ENCODE measurements at regions not wholly inside any gene's neighbourhood (a gene's known extent, or its start where the extent isn't known, plus 50 kb on each side); places are given as distances from the start of the nearest gene placed in this dataset.

GRCh38 chr4:111601671-111602070 is 543.6 kb upstream of the FAM241A start:
- POLR2A ChIA-PET, result no interaction called here
- no TSS peak for BruUV-seq (replicated peaks)
- H3K9me3 ChIP-seq (replicated peaks; ENCODE audit: control insufficient read depth, insufficient read depth, low read length), result no peaks in the 10 kb centered on the region
- no peaks in the 10 kb centered on the region for H3K9me1 ChIP-seq (replicated peaks; ENCODE audit: control insufficient read depth, extremely low read depth, insufficient read depth, low read length)
- no peak overlapping the region for H3K4me2 ChIP-seq (ENCODE audit: insufficient read depth, low read length)
- H3K4me1 ChIP-seq (ENCODE audit: control insufficient read depth, extremely low read depth, insufficient read depth, low read length), result no peaks in the 10 kb centered on the region
- no peak overlapping the region for H3K27ac ChIP-seq (ENCODE audit: insufficient read depth, low read depth, low read length)
- dilution Hi-C loops (cut with MboI; ENCODE audit: extremely low pct_ligation_motif_present, low sequenced_read_pairs), result no loop called here
- no peak for TF ChIP-seq MAX (IDR thresholded peaks at IDR 0.05; ENCODE audit: insufficient read depth, insufficient read length)
- no peak for TF ChIP-seq FOS (IDR thresholded peaks at IDR 0.05; ENCODE audit: borderline replicate concordance, insufficient read depth, low read length)
- TF ChIP-seq POLR2A (IDR thresholded peaks at IDR 0.05; ENCODE audit: low read depth, low read length), result no peak
- TF ChIP-seq GATA2 (IDR thresholded peaks at IDR 0.05; ENCODE audit: insufficient read depth, insufficient read length, low read depth, low read length), result no peak
- TF ChIP-seq MYC (IDR thresholded peaks at IDR 0.05; ENCODE audit: low read depth, low read length), result no peak
- TF ChIP-seq, protein P1, sequence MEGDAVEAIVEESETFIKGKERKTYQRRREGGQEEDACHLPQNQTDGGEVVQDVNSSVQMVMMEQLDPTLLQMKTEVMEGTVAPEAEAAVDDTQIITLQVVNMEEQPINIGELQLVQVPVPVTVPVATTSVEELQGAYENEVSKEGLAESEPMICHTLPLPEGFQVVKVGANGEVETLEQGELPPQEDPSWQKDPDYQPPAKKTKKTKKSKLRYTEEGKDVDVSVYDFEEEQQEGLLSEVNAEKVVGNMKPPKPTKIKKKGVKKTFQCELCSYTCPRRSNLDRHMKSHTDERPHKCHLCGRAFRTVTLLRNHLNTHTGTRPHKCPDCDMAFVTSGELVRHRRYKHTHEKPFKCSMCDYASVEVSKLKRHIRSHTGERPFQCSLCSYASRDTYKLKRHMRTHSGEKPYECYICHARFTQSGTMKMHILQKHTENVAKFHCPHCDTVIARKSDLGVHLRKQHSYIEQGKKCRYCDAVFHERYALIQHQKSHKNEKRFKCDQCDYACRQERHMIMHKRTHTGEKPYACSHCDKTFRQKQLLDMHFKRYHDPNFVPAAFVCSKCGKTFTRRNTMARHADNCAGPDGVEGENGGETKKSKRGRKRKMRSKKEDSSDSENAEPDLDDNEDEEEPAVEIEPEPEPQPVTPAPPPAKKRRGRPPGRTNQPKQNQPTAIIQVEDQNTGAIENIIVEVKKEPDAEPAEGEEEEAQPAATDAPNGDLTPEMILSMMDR (IDR thresholded peaks at IDR 0.05; ENCODE audit: extremely low read depth in 1 of 2, insufficient read depth in 1 of 2, low read depth in 1 of 2, low read length in 2 of 2), result no peak
- no peak for TF ChIP-seq JUN (IDR thresholded peaks at IDR 0.05; ENCODE audit: borderline replicate concordance, insufficient read depth, insufficient read length, low read depth)
- TF ChIP-seq POLR2AphosphoS5 (IDR thresholded peaks at IDR 0.05; ENCODE audit: insufficient read depth, low read depth, low read length), result no peak
- TF ChIP-seq EZH2 (IDR thresholded peaks at IDR 0.05; ENCODE audit: borderline replicate concordance, low read depth, low read length, severe bottlenecking), result no peak
- H3K27me3 ChIP-seq (ENCODE audit: control insufficient read depth in 2 of 2, insufficient read depth in 2 of 2, low read length in 2 of 2), result no peaks in the 10 kb centered on the region
- no peak overlapping the region for H2AFZ ChIP-seq (ENCODE audit: low read depth, low read length)
- intact Hi-C loops (cut with micrococcal nuclease), result loop anchor here (10.0 kb wide), 2 partner anchors 317 to 437 kb away; no protein-coding TSS in a partner anchor
- DNase-seq (ENCODE audit: low read depth, low spot score), result no peak
- H3K4me3 ChIP-seq (replicated peaks in 1 of 3; ENCODE audit: insufficient read depth in 1 of 3, low read depth in 1 of 3, low read length in 3 of 3), result no peak overlapping the region
- no peaks in the 10 kb centered on the region for H3K36me3 ChIP-seq (ENCODE audit: control insufficient read depth in 2 of 2, extremely low read depth in 1 of 2, insufficient read depth in 2 of 2, low read length in 2 of 2)
- no peaks in the 10 kb centered on the region for H3K79me2 ChIP-seq (ENCODE audit: control insufficient read depth, insufficient read depth, low read length)
- no peak for FAIRE-seq
- CTCF ChIA-PET, result no interaction called here
- no peak overlapping the region for H3K9ac ChIP-seq (replicated peaks; ENCODE audit: extremely low read depth, insufficient read depth, low read length)
- no peaks in the 10 kb centered on the region for H4K20me1 ChIP-seq (replicated peaks; ENCODE audit: control insufficient read depth, extremely low read depth, insufficient read depth, low read length)

Data from endothelial cell of umbilical vein (primary cell).